ENCODE measurements at regions not wholly inside any gene's neighbourhood (a gene's known extent, or its start where the extent isn't known, plus 50 kb on each side); places are given as distances from the start of the nearest gene placed in this dataset.

- no peak for ATAC-seq
- intact Hi-C loops (cut with micrococcal nuclease) = no loop called here
- H3K4me1 Mint-ChIP-seq (ENCODE audit: low read depth) = no peaks in the 10 kb centered on the region
- no peaks in the 10 kb centered on the region for H3K36me3 Mint-ChIP-seq (ENCODE audit: low read depth)
- CTCF ChIA-PET = no interaction called here
- peaks cover 10% of the 10 kb centered on the region for H3K27me3 Mint-ChIP-seq
- no peaks in the 10 kb centered on the region for H3K9me3 Mint-ChIP-seq
- POLR2A ChIA-PET = no interaction called here
- DNase-seq = no peak
- no peak overlapping the region for H3K4me3 Mint-ChIP-seq
- TF ChIP-seq CTCF (IDR thresholded peaks at IDR 0.05) = no peak
- no peak overlapping the region for H3K27ac Mint-ChIP-seq
Measured at GRCh38 chr1:87513255-87513654, 184.6 kb downstream of the LMO4 start.

GRCh38 chr1:87513966-87514660 lies 185.4 kb downstream of the LMO4 start:
- DNase-seq (no peak), ATAC-seq (no peak)
- H3K36me3 Mint-ChIP-seq (ENCODE audit: low read depth) = no peaks in the 10 kb centered on the region
- intact Hi-C loops (cut with micrococcal nuclease) = no loop called here
- peaks cover 10% of the 10 kb centered on the region for H3K27me3 Mint-ChIP-seq
- ChIA-PET POLR2A (no interaction called here), CTCF (no interaction called here)
- H3K27ac Mint-ChIP-seq = no peak overlapping the region
- no peak for TF ChIP-seq CTCF (IDR thresholded peaks at IDR 0.05)
- H3K4me1 Mint-ChIP-seq (ENCODE audit: low read depth) = no peaks in the 10 kb centered on the region
- H3K4me3 Mint-ChIP-seq = no peak overlapping the region
- no peaks in the 10 kb centered on the region for H3K9me3 Mint-ChIP-seq

- POLR2A ChIA-PET = no interaction called here
- Mint-ChIP-seq H3K36me3 (ENCODE audit: low read depth) (no peaks in the 10 kb centered on the region), H3K27ac (no peak overlapping the region), H3K4me1 (ENCODE audit: low read depth) (no peaks in the 10 kb centered on the region), H3K9me3 (no peaks in the 10 kb centered on the region), H3K4me3 (no peak overlapping the region), H3K27me3 (peaks cover 10% of the 10 kb centered on the region)
- DNase-seq (no peak), ATAC-seq (no peak)
- intact Hi-C loops (cut with micrococcal nuclease) = no loop called here
- CTCF ChIA-PET = no interaction called here
- TF ChIP-seq CTCF (IDR thresholded peaks at IDR 0.05) = no peak
Measured at GRCh38 chr1:87515781-87516180, 187.1 kb downstream of the LMO4 start.

- ChIA-PET POLR2A (interaction anchor here (0.9 kb wide), 1 partner anchor 190 kb away, joined by 3 read pairs; the partner anchor contains the start of gene LMO4), CTCF (no interaction called here)
- DNase-seq (no peak), ATAC-seq (no peak)
- no peaks in the 10 kb centered on the region for H3K36me3 Mint-ChIP-seq (ENCODE audit: low read depth)
- H3K4me1 Mint-ChIP-seq (ENCODE audit: low read depth) = no peaks in the 10 kb centered on the region
- intact Hi-C loops (cut with micrococcal nuclease) = no loop called here
- H3K9me3 Mint-ChIP-seq = no peaks in the 10 kb centered on the region
- H3K4me3 Mint-ChIP-seq = no peak overlapping the region
- H3K27ac Mint-ChIP-seq = no peak overlapping the region
- H3K27me3 Mint-ChIP-seq = peaks cover 12% of the 10 kb centered on the region
- no peak for TF ChIP-seq CTCF (IDR thresholded peaks at IDR 0.05)
Measured at GRCh38 chr1:87518794-87519193, 190.1 kb downstream of the LMO4 start.

- ChIA-PET CTCF (no interaction called here), POLR2A (no interaction called here)
- DNase-seq = no peak
- no peak for ATAC-seq
- H3K9me3 Mint-ChIP-seq = no peaks in the 10 kb centered on the region
- intact Hi-C loops (cut with micrococcal nuclease) = no loop called here
- peaks cover 2% of the 10 kb centered on the region for H3K27me3 Mint-ChIP-seq
- no peak for TF ChIP-seq CTCF (IDR thresholded peaks at IDR 0.05)
- H3K4me3 Mint-ChIP-seq = no peak overlapping the region
- no peaks in the 10 kb centered on the region for H3K4me1 Mint-ChIP-seq (ENCODE audit: low read depth)
- no peak overlapping the region for H3K27ac Mint-ChIP-seq
- no peaks in the 10 kb centered on the region for H3K36me3 Mint-ChIP-seq (ENCODE audit: low read depth)
Measured at GRCh38 chr1:87521452-87521851, 192.8 kb downstream of the LMO4 start.

All from activated CD8-positive, alpha-beta T cell treated with anti-CD3 and anti-CD28 coated beads for 36 hours (primary cell).